GM12878 (cell line): ENCODE measurements at regions not wholly inside any gene's neighbourhood (a gene's known extent, or its start where the extent isn't known, plus 50 kb on each side); places are given as distances from the start of the nearest gene placed in this dataset.
A peak's percentile ranks its signal among the peaks of the same experiment; 100 is the strongest.

ENCODE experiments used
- EED ChIP-seq: sonication (generic); IDR thresholded peaks from 2 replicates; pipeline ENCODE4 v1.6.1; 2016; ENCODE audit warnings: antibody characterized with exemption, low read depth
- FOS ChIP-seq: IDR thresholded peaks from 3 replicates; pipeline ENCODE4 v1.6.1; 2011; ENCODE audit warnings: borderline replicate concordance; ENCODE audit not compliant: insufficient read length; ENCODE audit errors: extremely low read depth
- GATAD2B ChIP-seq: fragments of 450-650 bp; conservative IDR thresholded peaks from 2 replicates; pipeline ENCODE4 v1.6.1; 2017; ENCODE audit warnings: low read depth, mild to moderate bottlenecking, moderate library complexity
- IKZF2 ChIP-seq, 2 experiments: fragments of 450-650 bp; IDR thresholded peaks; 2 replicates each; pipeline ENCODE4 v1.6.1; 2017; ENCODE audit warnings: mild to moderate bottlenecking in 2 of 2, moderate library complexity in 2 of 2
- MLLT1 ChIP-seq: fragments of 450-650 bp; IDR thresholded peaks from 2 replicates; pipeline ENCODE4 v1.6.1; 2016; ENCODE audit warnings: mild to moderate bottlenecking
- NFYB ChIP-seq: IDR thresholded peaks from 2 replicates; pipeline ENCODE4 v1.6.1; 2011; ENCODE audit warnings: low read depth, mild to moderate bottlenecking, low read length, improper control_type of control experiment, moderate library complexity; ENCODE audit not compliant: insufficient read depth
- NR2F1 ChIP-seq: fragments of 450-650 bp; conservative IDR thresholded peaks from 2 replicates; pipeline ENCODE4 v1.6.1; 2017; ENCODE audit warnings: mild to moderate bottlenecking
- PKNOX1 ChIP-seq: fragments of 450-650 bp; IDR thresholded peaks from 2 replicates; pipeline ENCODE4 v1.6.1; 2016; ENCODE audit warnings: mild to moderate bottlenecking
- POLR2A ChIP-seq: IDR thresholded peaks from 2 replicates; pipeline ENCODE4 v1.6.1; 2011; ENCODE audit warnings: low read depth, mild to moderate bottlenecking, low read length
- POLR2AphosphoS5 ChIP-seq: IDR thresholded peaks from 2 replicates; pipeline ENCODE4 v1.6.1; 2011; ENCODE audit warnings: mild to moderate bottlenecking, low read length, inconsistent platforms
- ZNF384 ChIP-seq: IDR thresholded peaks from 2 replicates; pipeline ENCODE4 v1.6.1; 2012; ENCODE audit warnings: low read depth, mild to moderate bottlenecking, low read length, improper control_type of control experiment, borderline replicate concordance
- TF ChIP-seq, protein P1 (sequence below): IDR thresholded peaks from 2 replicates; pipeline ENCODE4 v1.6.1; 2011; ENCODE audit warnings: mild to moderate bottlenecking, low read depth, low read length, moderate library complexity; ENCODE audit not compliant: insufficient replicate concordance

DNA sequence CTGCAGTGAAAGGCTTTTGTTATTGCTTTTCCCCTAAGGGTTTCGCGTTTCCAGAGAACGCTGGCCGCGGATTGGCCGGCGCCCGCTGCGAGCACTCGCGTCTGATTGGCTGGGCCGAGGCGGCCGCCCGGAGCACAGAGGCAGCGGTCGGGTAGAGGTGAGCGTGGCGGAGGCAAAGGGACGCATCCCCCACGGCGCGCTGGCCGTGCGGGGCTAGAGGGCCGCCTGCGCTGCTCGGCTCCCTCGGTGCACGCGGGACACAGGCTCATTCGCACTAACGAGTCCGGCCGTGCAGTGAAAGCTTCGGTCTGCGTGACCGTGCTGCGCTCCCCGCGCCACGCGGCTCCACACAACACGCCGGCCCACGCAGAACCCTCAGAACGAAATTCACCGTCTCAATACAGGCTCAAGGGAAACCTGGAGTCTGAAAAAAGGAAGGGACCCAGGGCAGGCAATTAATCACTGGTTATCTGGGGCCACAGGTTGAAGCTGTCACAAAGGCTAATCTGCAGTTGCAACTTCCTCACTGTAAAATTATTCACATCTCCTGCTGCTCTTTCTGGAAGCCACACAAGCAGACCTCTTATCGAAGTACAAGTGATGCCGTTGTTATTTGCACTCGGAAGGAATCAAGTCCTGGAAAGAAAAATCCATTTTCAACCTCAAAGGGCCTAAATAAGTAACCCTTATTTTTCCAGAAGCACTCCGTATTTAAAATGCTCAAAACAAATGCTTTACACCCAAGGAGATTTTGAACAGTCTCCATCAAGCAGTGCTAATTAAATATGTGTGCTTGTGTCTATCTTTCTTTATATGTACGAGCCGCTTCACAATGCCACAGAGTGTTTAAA lies 94.6 kb downstream of the ZNF608 start (continued):
- TF ChIP-seq MLLT1 (no peak), NFYB (peak; percentile 80), EED (peak; percentile 40; the same call in 1 of the 2 replicates), FOS (peak; percentile 25), GATAD2B (peak; percentile 94), ZNF384 (no peak), POLR2AphosphoS5 (peak; percentile 54; the same call in 1 of the 2 replicates), POLR2A (peak; percentile 81), NR2F1 (0 out of 2 replicates have a peak, but pooled peaks have one; percentile 36), PKNOX1 (peak; percentile 79), IKZF2 (IDR thresholded peaks at IDR 0.05) (peak; percentile 67 to 70; a peak in 3 of 4 replicates)
- TF ChIP-seq, protein P1, sequence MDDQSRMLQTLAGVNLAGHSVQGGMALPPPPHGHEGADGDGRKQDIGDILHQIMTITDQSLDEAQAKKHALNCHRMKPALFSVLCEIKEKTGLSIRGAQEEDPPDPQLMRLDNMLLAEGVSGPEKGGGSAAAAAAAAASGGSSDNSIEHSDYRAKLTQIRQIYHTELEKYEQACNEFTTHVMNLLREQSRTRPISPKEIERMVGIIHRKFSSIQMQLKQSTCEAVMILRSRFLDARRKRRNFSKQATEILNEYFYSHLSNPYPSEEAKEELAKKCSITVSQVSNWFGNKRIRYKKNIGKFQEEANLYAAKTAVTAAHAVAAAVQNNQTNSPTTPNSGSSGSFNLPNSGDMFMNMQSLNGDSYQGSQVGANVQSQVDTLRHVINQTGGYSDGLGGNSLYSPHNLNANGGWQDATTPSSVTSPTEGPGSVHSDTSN: peak; percentile 87
